GM19395 (cell line): ENCODE measurements at regions not wholly inside any gene's neighbourhood (a gene's known extent, or its start where the extent isn't known, plus 50 kb on each side); places are given as distances from the start of the nearest gene placed in this dataset.

Source experiments
- ATAC-seq: cut with Tn5 transposase; IDR thresholded peaks from one replicate; pipeline ENCODE4 v1.9.1; 2021; ENCODE audit warnings: mild to moderate bottlenecking, moderate library complexity; ENCODE audit not compliant: unreplicated experiment

GRCh38 chr13:73245246-73245645 lies 186.4 kb downstream of the KLF5 start:
- no peak for ATAC-seq

- no peak for ATAC-seq
Observed at GRCh38 chr13:73244467-73244866, 185.7 kb downstream of the KLF5 start.

GRCh38 chr13:73242515-73243015 lies 183.8 kb downstream of the KLF5 start:
- no peak for ATAC-seq

GRCh38 chr13:73240193-73240592 lies 181.4 kb downstream of the KLF5 start:
- no peak for ATAC-seq

- no peak for ATAC-seq
Observed at GRCh38 chr13:73235385-73235784, 176.6 kb downstream of the KLF5 start.

GRCh38 chr13:73231471-73231870 lies 172.7 kb downstream of the KLF5 start:
- ATAC-seq = no peak

GRCh38 chr13:73230716-73231115 lies 171.9 kb downstream of the KLF5 start:
- no peak for ATAC-seq

- no peak for ATAC-seq
Observed at GRCh38 chr13:73228546-73228945, 169.7 kb downstream of the KLF5 start.

GRCh38 chr13:73225990-73226389 lies 167.2 kb downstream of the KLF5 start:
- no peak for ATAC-seq

GRCh38 chr13:73224703-73225102 lies 165.9 kb downstream of the KLF5 start:
- no peak for ATAC-seq

- peak; percentile 88 for ATAC-seq
Observed at GRCh38 chr13:73223372-73223781, 164.6 kb downstream of the KLF5 start.

- no peak for ATAC-seq
Observed at GRCh38 chr13:73222627-73223305, 164.0 kb downstream of the KLF5 start.

GRCh38 chr13:73220966-73221720 lies 162.3 kb downstream of the KLF5 start:
- ATAC-seq = no peak

GRCh38 chr13:73218181-73218580 lies 159.4 kb downstream of the KLF5 start:
- ATAC-seq = no peak

GRCh38 chr13:73216381-73216831 lies 157.6 kb downstream of the KLF5 start:
- no peak for ATAC-seq

GRCh38 chr13:73215823-73216222 lies 157.0 kb downstream of the KLF5 start:
- no peak for ATAC-seq

- no peak for ATAC-seq
Observed at GRCh38 chr13:73212482-73212881, 153.7 kb downstream of the KLF5 start.

- no peak for ATAC-seq
Observed at GRCh38 chr13:73210218-73210883, 151.5 kb downstream of the KLF5 start.

GRCh38 chr13:73204952-73205351 lies 146.1 kb downstream of the KLF5 start:
- ATAC-seq = no peak

- ATAC-seq = no peak
Observed at GRCh38 chr13:73201626-73202025, 142.8 kb downstream of the KLF5 start.

- no peak for ATAC-seq
Observed at GRCh38 chr13:73198991-73199411, 140.2 kb downstream of the KLF5 start.

- no peak for ATAC-seq
Observed at GRCh38 chr13:73195091-73195490, 136.3 kb downstream of the KLF5 start.
